ENCODE measurements at regions not wholly inside any gene's neighbourhood (a gene's known extent, or its start where the extent isn't known, plus 50 kb on each side); places are given as distances from the start of the nearest gene placed in this dataset.

DNA sequence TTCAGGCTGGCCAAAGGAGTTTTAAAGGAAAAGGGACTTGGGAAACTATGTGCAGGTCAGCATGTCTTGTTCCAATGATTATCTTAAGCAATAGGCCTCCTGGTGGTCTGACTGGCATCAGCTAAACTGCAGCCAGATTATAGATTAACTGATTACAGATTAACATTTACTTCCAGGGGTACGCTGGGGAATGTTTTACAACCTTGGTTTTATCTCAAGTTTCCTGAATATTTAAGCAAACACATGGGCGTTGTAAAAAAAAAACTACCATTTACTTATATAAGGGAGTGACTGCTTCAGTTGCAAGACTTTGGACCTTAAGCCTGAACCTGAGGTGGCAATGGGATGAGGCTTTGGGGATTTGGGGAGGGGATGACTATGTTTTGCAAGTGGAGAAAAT lies 600.6 kb upstream of the B3GALT2 start:
- TF ChIP-seq EGR1 (IDR thresholded peaks at IDR 0.05; ENCODE audit: low read depth): no peak
- no peak for TF ChIP-seq POLR2A (IDR thresholded peaks at IDR 0.05; ENCODE audit: borderline replicate concordance, extremely low read depth, insufficient read depth, insufficient read length)
- TF ChIP-seq, protein P1, sequence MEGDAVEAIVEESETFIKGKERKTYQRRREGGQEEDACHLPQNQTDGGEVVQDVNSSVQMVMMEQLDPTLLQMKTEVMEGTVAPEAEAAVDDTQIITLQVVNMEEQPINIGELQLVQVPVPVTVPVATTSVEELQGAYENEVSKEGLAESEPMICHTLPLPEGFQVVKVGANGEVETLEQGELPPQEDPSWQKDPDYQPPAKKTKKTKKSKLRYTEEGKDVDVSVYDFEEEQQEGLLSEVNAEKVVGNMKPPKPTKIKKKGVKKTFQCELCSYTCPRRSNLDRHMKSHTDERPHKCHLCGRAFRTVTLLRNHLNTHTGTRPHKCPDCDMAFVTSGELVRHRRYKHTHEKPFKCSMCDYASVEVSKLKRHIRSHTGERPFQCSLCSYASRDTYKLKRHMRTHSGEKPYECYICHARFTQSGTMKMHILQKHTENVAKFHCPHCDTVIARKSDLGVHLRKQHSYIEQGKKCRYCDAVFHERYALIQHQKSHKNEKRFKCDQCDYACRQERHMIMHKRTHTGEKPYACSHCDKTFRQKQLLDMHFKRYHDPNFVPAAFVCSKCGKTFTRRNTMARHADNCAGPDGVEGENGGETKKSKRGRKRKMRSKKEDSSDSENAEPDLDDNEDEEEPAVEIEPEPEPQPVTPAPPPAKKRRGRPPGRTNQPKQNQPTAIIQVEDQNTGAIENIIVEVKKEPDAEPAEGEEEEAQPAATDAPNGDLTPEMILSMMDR (IDR thresholded peaks at IDR 0.05 in 2 of 3, conservative IDR thresholded peaks at IDR 0.05 in 1 of 3; ENCODE audit: borderline replicate concordance in 1 of 3, insufficient read depth in 1 of 3, low read depth in 2 of 3, low read length in 2 of 3): no peak
- no peak for TF ChIP-seq POLR2AphosphoS5 (IDR thresholded peaks at IDR 0.05; ENCODE audit: low read depth, low read length)
- no peak for TF ChIP-seq ZNF274 (IDR thresholded peaks at IDR 0.05; ENCODE audit: low read depth, low read length)
- no peak for TF ChIP-seq EZH2phosphoT487 (IDR thresholded peaks at IDR 0.05; ENCODE audit: borderline replicate concordance)
- TF ChIP-seq, protein P2, sequence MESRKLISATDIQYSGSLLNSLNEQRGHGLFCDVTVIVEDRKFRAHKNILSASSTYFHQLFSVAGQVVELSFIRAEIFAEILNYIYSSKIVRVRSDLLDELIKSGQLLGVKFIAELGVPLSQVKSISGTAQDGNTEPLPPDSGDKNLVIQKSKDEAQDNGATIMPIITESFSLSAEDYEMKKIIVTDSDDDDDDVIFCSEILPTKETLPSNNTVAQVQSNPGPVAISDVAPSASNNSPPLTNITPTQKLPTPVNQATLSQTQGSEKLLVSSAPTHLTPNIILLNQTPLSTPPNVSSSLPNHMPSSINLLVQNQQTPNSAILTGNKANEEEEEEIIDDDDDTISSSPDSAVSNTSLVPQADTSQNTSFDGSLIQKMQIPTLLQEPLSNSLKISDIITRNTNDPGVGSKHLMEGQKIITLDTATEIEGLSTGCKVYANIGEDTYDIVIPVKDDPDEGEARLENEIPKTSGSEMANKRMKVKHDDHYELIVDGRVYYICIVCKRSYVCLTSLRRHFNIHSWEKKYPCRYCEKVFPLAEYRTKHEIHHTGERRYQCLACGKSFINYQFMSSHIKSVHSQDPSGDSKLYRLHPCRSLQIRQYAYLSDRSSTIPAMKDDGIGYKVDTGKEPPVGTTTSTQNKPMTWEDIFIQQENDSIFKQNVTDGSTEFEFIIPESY (IDR thresholded peaks at IDR 0.05; ENCODE audit: extremely low read depth, insufficient replicate concordance, low read length): no peak
- TF ChIP-seq, protein P3, sequence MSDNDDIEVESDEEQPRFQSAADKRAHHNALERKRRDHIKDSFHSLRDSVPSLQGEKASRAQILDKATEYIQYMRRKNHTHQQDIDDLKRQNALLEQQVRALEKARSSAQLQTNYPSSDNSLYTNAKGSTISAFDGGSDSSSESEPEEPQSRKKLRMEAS (IDR thresholded peaks at IDR 0.05): no peak

Data from HCT116 (cell line).